H1 (cell line): ENCODE measurements at regions not wholly inside any gene's neighbourhood (a gene's known extent, or its start where the extent isn't known, plus 50 kb on each side); places are given as distances from the start of the nearest gene placed in this dataset.

Source experiments
- E2F6 ChIP-seq: IDR thresholded peaks from 2 replicates; pipeline ENCODE4 v1.6.1; 2012; ENCODE audit warnings: inconsistent platforms
- SIN3A ChIP-seq, 2 experiments: IDR thresholded peaks in 1 of 2; conservative IDR thresholded peaks in 1 of 2; 2 replicates each; pipeline ENCODE4 v1.6.1; 2011 to 2012; ENCODE audit warnings: low read length in 2 of 2, improper control_type of control experiment in 1 of 2, low read depth in 1 of 2, mild to moderate bottlenecking in 1 of 2
- SRF ChIP-seq: IDR thresholded peaks from 2 replicates; pipeline ENCODE4 v1.6.1; 2011; ENCODE audit warnings: mild to moderate bottlenecking, low read depth, low read length, moderate library complexity
- TCF12 ChIP-seq: IDR thresholded peaks from 2 replicates; pipeline ENCODE4 v1.6.1; 2011; ENCODE audit warnings: low read depth, mild to moderate bottlenecking, low read length

GRCh38 chr12:4091016-4091743 lies 182.4 kb upstream of the CCND2 start (continued):
- TF ChIP-seq SRF (no peak), SIN3A (conservative IDR thresholded peaks at IDR 0.05 in 1 of 2, IDR thresholded peaks at IDR 0.05 in 1 of 2; ENCODE audit: low read depth in 1 of 2, low read length in 2 of 2) (no peak), TCF12 (no peak), E2F6 (no peak)
